Left cardiac atrium (tissue), 4 donors: ENCODE measurements at regions not wholly inside any gene's neighbourhood (a gene's known extent, or its start where the extent isn't known, plus 50 kb on each side); places are given as distances from the start of the nearest gene placed in this dataset.

Source experiments
- ATAC-seq, 2 donors: fragments of 200-7000 bp; cut with Tn5 transposase; one replicate each; pipeline ENCODE4 v1.9.1; 2020; ENCODE audit warnings: mild to moderate bottlenecking in 2 of 2, moderate library complexity in 2 of 2
- DNase-seq: peaks from one replicate; pipeline ENCODE4 v3.0.0-alpha.2; 2020
- intact Hi-C, 2 donors: fragments of 100-400 bp; cut with DNase I; formaldehyde crosslinking; loops; one replicate each; pipeline versions ENCODE4 v1.14.1 to v1.15.1; 2022 to 2023
- donor health status: DM: no; HTN: yes; CAD: no.
- donor health status: DM: no; HTN: yes; CAD: no; lungs with severe emphysema.
- donor health status: DM: yes; HTN: yes; CAD: no.
- donor health status: Dilated cardiomyopathy.

- intact Hi-C loops, result loop anchor here in 1 of 2 donors (10.0 kb wide), 2 partner anchors 165 to 205 kb away; no protein-coding TSS in a partner anchor
- no peak for DNase-seq
- no peak for ATAC-seq
Measured at GRCh38 chr6:166779963-166780683, 153.1 kb upstream of the RPS6KA2 start.

GRCh38 chr6:166779381-166779780 lies 152.3 kb upstream of the RPS6KA2 start:
- no peak for ATAC-seq
- no peak for DNase-seq
- intact Hi-C loops, result loop anchor here in 1 of 2 donors (10.0 kb wide), 1 partner anchor 165 kb away; no protein-coding TSS in a partner anchor

GRCh38 chr6:166778776-166779175 lies 151.7 kb upstream of the RPS6KA2 start:
- DNase-seq (no peak), ATAC-seq (no peak)
- intact Hi-C loops, result loop anchor here in 1 of 2 donors (10.0 kb wide), 1 partner anchor 166 kb away; no protein-coding TSS in a partner anchor

DNA sequence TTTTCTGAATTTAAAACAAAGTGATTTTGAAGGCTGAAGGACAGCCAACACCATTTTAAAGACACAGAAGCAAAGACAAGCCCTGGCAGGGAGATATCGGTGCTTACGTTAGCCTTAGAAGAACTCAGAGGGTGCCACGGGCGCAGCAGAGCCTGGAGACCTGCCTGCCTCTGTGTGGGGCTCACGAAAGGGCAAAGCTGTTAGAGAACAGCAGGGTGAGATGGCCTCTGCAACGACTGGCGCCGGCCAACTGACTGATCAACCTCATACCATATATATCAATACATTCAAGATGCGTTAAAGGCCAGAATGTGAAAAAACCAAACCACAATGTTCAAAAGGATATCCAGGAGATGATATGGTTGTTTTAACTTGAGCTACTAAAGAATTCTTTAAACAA lies 151.0 kb upstream of the RPS6KA2 start:
- no peak for ATAC-seq
- no peak for DNase-seq
- intact Hi-C loops, result loop anchor here in 1 of 2 donors (10.0 kb wide), 1 partner anchor 167 kb away; no protein-coding TSS in a partner anchor

- intact Hi-C loops, result loop anchor here in 1 of 2 donors (10.0 kb wide), 1 partner anchor 168 kb away; no protein-coding TSS in a partner anchor
- ATAC-seq, result no peak
Measured at GRCh38 chr6:166777096-166777630, 150.1 kb upstream of the RPS6KA2 start.

GRCh38 chr6:166776571-166776970 lies 149.5 kb upstream of the RPS6KA2 start:
- intact Hi-C loops, result loop anchor here in 1 of 2 donors (10.0 kb wide), 1 partner anchor 168 kb away; no protein-coding TSS in a partner anchor

More at GRCh38 chr6:166777096-166777630, 150.1 kb upstream of the RPS6KA2 start:
- DNase-seq, result no peak

DNA sequence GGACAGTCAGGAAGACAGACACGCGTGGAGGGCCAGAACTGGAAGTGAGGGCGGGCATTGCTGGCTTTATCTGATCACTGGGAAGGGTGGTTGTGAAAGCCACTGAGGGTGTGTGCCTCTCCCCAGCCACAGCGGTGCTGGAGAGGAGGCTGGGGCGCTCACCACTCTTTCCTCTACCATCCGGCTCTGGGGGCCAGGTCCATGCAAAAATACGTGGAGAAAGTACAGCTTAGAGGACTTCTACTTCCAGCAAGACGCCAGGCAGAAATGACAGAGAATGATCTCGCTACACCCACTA lies 148.8 kb upstream of the RPS6KA2 start:
- intact Hi-C loops, result loop anchor here in 1 of 2 donors (10.0 kb wide), 1 partner anchor 169 kb away; no protein-coding TSS in a partner anchor
- no peak for DNase-seq
- ATAC-seq, result peak in 1 of 2 donors; percentile 14

More at GRCh38 chr6:166776571-166776970, 149.5 kb upstream of the RPS6KA2 start:
- DNase-seq (no peak), ATAC-seq (no peak)

GRCh38 chr6:166775180-166775922 lies 148.3 kb upstream of the RPS6KA2 start:
- intact Hi-C loops, result loop anchor here in 1 of 2 donors (10.0 kb wide), 1 partner anchor 169 kb away; no protein-coding TSS in a partner anchor
- DNase-seq, result peak; percentile 60
- peak; percentile 71 to 81 for ATAC-seq

GRCh38 chr6:166774770-166775169 lies 147.7 kb upstream of the RPS6KA2 start:
- DNase-seq, result no peak
- no peak for ATAC-seq
- intact Hi-C loops, result loop anchor here (5.0 to 10.0 kb wide), 3 partner anchors 170 to 368 kb away; no protein-coding TSS in a partner anchor

DNA sequence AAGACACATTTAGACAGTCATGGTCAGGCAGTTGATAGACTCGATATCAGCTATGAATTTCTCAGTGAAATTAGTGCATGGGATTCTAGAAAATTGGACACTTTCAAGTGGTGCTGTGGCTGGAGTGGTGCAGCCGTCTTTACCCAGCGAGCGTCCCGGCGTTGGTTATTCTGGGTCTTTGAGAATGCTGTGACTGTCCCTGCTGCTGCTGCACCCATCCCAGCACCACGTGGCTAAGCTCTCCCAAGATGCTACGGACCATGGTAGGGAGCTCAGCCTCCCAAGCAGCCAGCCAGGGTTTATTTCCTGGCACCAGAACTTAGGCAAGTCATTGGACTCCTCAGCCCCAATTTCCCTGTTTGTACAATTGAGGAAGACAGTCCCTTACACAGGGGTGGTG lies 147.2 kb upstream of the RPS6KA2 start:
- intact Hi-C loops, result loop anchor here (5.0 to 10.0 kb wide), 3 partner anchors 171 to 368 kb away; no protein-coding TSS in a partner anchor
- no peak for DNase-seq
- no peak for ATAC-seq

- intact Hi-C loops, result loop anchor here (5.0 to 10.0 kb wide), 3 partner anchors 172 to 370 kb away; no protein-coding TSS in a partner anchor
- no peak for ATAC-seq
- no peak for DNase-seq
Measured at GRCh38 chr6:166772518-166772917, 145.5 kb upstream of the RPS6KA2 start.

GRCh38 chr6:166771701-166772100 lies 144.7 kb upstream of the RPS6KA2 start:
- intact Hi-C loops, result loop anchor here (5.0 to 10.0 kb wide), 3 partner anchors 173 to 371 kb away; no protein-coding TSS in a partner anchor

GRCh38 chr6:166770216-166771116 lies 143.4 kb upstream of the RPS6KA2 start:
- no peak for DNase-seq
- intact Hi-C loops, result loop anchor here (5.0 to 10.0 kb wide), 3 partner anchors 174 to 372 kb away; no protein-coding TSS in a partner anchor

More at GRCh38 chr6:166771701-166772100, 144.7 kb upstream of the RPS6KA2 start:
- no peak for DNase-seq
- ATAC-seq, result no peak

DNA sequence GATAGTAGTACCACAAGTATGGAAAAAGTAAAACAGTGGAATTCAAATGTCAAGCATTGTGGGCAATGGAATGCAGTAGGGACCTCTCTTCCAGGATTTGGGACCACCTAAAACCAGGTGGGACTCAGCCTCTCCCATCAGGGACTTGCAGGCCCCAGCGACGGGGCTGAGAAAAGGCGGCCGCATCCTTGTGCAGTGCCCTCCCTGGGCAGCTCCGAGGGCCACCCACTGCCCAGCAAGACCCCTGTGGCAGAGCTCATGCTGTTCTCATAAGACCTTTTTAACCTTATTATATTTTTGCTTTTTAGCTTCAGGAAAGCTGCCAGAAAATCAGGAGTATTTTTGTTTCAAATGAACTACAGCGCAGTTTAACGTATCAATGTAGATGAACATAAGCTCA lies 142.6 kb upstream of the RPS6KA2 start:
- ATAC-seq (no peak), DNase-seq (no peak)
- intact Hi-C loops, result loop anchor here (5.0 to 10.0 kb wide), 3 partner anchors 175 to 373 kb away; no protein-coding TSS in a partner anchor

More at GRCh38 chr6:166770216-166771116, 143.4 kb upstream of the RPS6KA2 start:
- ATAC-seq, result no peak

GRCh38 chr6:166768761-166769160 lies 141.7 kb upstream of the RPS6KA2 start:
- ATAC-seq, result no peak
- DNase-seq, result no peak
- intact Hi-C loops, result no loop called here

DNA sequence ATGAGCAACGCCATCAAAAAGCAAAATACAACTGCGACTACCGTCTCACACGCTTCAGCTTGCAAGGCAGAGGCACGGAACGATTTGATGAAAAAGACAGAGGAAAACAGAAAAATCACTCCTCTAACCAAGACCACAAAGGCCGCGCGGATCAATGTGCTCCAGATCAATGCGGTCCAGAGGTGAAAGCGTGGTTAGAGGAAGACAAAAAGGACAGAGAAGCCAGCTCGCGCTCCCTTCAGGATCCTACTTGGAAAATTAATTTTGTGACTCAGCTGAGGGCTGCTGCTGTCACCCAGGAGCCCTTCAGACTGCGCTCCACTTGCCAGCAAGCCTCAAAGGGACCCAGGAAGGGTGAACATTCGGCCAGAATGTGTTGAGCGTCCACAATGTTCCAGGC lies 140.2 kb upstream of the RPS6KA2 start:
- intact Hi-C loops, result no loop called here
- DNase-seq (no peak), ATAC-seq (no peak)

- DNase-seq (no peak), ATAC-seq (no peak)
- intact Hi-C loops, result no loop called here
Measured at GRCh38 chr6:166766769-166767168, 139.7 kb upstream of the RPS6KA2 start.

- no peak for ATAC-seq
- intact Hi-C loops, result no loop called here
- DNase-seq, result no peak
Measured at GRCh38 chr6:166765234-166765541, 138.1 kb upstream of the RPS6KA2 start.
